Activated naive CD8-positive, alpha-beta T cell treated with anti-CD3 and anti-CD28 coated beads, Interleukin-2, amount 10 ng/mL, durations not matched to agents 7 days and 5 days (primary cell): ENCODE measurements at regions not wholly inside any gene's neighbourhood (a gene's known extent, or its start where the extent isn't known, plus 50 kb on each side); places are given as distances from the start of the nearest gene placed in this dataset.
"Not testable (repeated sequence)": the region's sequence is repeated elsewhere in the genome, so short reads cannot be mapped to it uniquely, and the experiment has no call there.

Experiments
- ATAC-seq: fragments of 150-1000 bp; cut with Tn5 transposase; one replicate; pipeline ENCODE4 v1.10.0; 2021; ENCODE audit warnings: low read depth, moderate library complexity
- POLR2A ChIA-PET: fragments of 350-600 bp; sonication (Branson Sonifier 250); formaldehyde crosslinking; loops from one replicate; lab custom pipeline; 2021; ENCODE audit warnings: antibody characterized with exemption; lab: Charles Lee
- DNase-seq: peaks from one replicate; pipeline ENCODE4 v3.0.0; 2021
- H3K27ac Mint-ChIP-seq: one replicate; pipeline ENCODE4 v1.8.0; 2022; ENCODE audit warnings: mild to moderate bottlenecking, mixed read lengths
- H3K27me3 Mint-ChIP-seq: one replicate; pipeline ENCODE4 v1.8.0; 2022; ENCODE audit warnings: mild to moderate bottlenecking, moderate library complexity, mixed read lengths
- H3K36me3 Mint-ChIP-seq: one replicate; pipeline ENCODE4 v1.8.0; 2021; ENCODE audit warnings: mild to moderate bottlenecking, mixed read lengths
- H3K4me1 Mint-ChIP-seq: one replicate; pipeline ENCODE4 v1.8.0; 2021; ENCODE audit warnings: mixed read lengths
- H3K4me3 Mint-ChIP-seq: one replicate; pipeline ENCODE4 v1.8.0; 2022; ENCODE audit warnings: mild to moderate bottlenecking, moderate library complexity, mixed read lengths
- H3K9me3 Mint-ChIP-seq: one replicate; pipeline ENCODE4 v1.8.0; 2021; ENCODE audit warnings: mixed read lengths

DNA sequence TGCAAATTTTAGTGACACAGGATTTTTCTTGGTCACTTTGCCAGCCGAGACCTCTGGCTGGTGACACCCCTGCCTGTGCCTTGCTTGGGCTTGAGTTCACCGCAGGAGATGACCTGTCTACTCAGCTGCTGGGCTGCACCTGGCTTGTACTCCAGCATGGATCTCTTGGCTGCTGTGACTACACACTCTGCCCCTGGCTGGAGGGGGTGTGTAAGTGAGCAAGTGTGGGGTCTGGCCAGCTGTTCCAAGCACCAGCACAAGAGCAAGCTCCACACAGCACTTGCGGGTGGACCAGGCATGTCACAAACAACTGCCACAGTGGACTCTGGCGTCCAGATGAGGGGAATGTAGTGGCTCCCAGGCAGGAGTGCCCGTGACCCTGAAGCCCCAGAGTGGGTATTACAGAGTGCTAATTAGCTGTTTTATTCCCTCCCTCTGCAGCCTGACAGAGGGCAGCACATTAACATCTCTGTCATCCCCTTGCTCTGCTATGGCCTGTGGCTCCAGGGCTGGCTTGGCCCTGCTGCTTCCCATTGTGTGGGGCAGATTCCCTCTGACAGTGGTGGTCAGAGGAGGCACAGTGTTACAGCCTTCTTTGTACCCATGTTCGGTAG, 1387.2 kb downstream of the OLFM4 start:
- Mint-ChIP-seq H3K36me3 (no peaks in the 10 kb centered on the region), H3K4me3 (no peak overlapping the region), H3K9me3 (peaks cover 2% of the 10 kb centered on the region), H3K4me1 (no peaks in the 10 kb centered on the region), H3K27me3 (no peaks in the 10 kb centered on the region), H3K27ac (no peak overlapping the region)
- POLR2A ChIA-PET: no interaction called here
- DNase-seq (no peak), ATAC-seq (no peak)

DNA sequence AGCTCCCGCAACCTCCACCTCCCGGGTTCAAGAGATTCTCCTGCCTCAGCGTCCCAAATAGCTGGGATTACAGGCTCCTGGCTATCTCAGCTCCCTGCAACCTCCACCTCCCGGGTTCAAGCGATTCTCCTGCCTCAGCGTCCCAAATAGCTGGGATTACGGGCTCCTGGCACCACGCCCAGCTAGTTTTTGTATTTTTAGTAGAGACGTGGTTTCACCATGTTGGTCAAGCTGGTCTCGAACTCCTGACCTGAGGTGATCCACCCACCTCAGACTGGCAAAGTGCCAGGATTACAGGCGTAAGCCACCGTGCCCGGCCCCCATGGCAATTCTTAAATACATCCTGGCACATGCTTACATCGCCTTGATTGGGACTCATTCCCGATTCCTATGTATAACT, 1394.3 kb downstream of the OLFM4 start:
- POLR2A ChIA-PET, H3K27me3 Mint-ChIP-seq, H3K4me3 Mint-ChIP-seq: not testable (repeated sequence)

DNA sequence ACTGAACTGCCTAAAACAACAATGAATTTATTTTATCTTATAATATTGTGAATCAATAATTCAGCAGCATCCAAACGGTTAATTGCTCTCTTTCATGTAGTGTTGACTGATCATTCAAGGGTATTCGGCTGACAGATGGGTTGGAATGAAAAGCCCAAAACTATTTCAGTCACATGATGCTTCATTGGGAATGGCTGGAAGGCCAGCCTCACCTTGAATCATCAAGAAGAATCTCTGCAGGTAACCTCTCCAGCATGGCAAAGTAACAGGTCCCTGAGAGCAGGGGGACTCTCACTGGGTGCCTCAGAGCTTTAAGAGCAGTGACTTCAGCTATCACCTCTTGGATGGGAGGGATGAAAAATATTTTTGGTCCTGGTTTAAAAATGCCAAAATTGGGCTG, 1395.7 kb downstream of the OLFM4 start:
- no peak overlapping the region for H3K4me3 Mint-ChIP-seq
- ATAC-seq: no peak
- H3K27me3 Mint-ChIP-seq: no peaks in the 10 kb centered on the region
- POLR2A ChIA-PET: no interaction called here
- peaks cover 3% of the 10 kb centered on the region for H3K9me3 Mint-ChIP-seq
- no peaks in the 10 kb centered on the region for H3K4me1 Mint-ChIP-seq
- no peak overlapping the region for H3K27ac Mint-ChIP-seq
- no peaks in the 10 kb centered on the region for H3K36me3 Mint-ChIP-seq
- DNase-seq: no peak

More for the DNA sequence above, 1394.3 kb downstream of the OLFM4 start:
- not testable (repeated sequence) for H3K4me1 Mint-ChIP-seq, H3K36me3 Mint-ChIP-seq, DNase-seq, H3K27ac Mint-ChIP-seq, H3K9me3 Mint-ChIP-seq, ATAC-seq

DNA sequence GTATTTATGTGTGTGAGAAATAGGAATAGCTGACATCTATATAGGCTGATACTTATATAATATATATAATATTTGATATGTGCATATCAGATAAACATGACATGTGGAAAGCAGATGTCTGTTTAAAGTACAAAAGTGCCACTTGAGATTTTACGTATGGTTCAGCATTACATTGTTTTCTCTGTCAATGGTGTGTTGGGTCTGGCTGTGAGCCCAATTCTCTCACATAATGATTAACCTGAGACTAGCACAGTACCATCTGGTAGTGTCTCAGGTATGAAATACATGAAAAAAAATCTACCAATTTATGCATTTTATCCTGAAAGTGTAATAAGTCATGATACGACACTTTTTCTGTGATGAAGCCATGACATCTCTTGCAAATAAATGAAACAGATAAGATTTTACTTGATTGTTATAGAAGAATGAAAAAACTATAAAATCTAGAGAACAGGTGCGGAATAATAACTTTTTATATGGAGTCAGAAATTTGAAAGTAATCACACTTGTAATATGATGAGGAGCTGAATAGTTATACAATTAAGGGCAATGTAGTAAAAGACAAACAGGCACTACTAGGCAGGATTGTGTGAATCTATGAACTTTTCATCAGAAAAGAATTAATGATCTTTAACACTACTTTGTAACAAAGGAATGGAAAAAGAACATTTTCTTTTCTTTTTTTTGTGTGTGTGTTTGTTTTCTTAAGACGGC, 1405.0 kb downstream of the OLFM4 start:
- H3K27ac Mint-ChIP-seq: no peak overlapping the region
- H3K4me1 Mint-ChIP-seq: no peaks in the 10 kb centered on the region
- POLR2A ChIA-PET: no interaction called here
- ATAC-seq (no peak), DNase-seq (no peak)
- H3K36me3 Mint-ChIP-seq: no peaks in the 10 kb centered on the region
- peaks cover 3% of the 10 kb centered on the region for H3K9me3 Mint-ChIP-seq
- H3K4me3 Mint-ChIP-seq: no peak overlapping the region
- no peaks in the 10 kb centered on the region for H3K27me3 Mint-ChIP-seq

DNA sequence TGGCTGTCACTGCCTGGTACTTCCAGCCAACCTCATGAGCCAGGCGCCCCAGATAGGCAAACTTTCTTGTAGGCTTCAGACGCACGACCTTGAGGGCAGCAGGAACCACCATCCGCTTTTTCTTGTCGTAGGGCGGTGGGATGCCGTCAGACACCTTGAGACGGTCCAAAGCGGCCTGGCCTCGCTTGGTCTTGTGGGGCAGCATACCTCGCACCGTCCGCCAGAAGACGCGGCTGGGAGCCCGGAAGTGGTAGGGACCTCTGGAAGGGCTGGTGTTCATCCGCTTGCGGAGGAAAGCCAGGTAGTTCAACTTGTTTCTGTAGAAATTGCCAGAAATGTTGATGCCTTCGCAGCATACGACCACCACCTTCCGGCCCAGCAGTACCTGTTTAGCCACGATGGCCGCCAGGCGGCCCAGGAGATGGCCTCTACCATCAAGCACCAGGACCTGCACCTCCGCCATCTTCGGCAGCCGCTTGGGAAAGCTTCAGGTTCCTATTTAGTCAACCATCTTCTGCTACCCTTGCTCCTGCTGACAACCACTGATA, 1412.3 kb downstream of the OLFM4 start:
- DNase-seq, H3K36me3 Mint-ChIP-seq, POLR2A ChIA-PET, H3K4me1 Mint-ChIP-seq, H3K27me3 Mint-ChIP-seq, H3K4me3 Mint-ChIP-seq, ATAC-seq, H3K27ac Mint-ChIP-seq: not testable (repeated sequence)
- peaks cover 11% of the 10 kb centered on the region for H3K9me3 Mint-ChIP-seq

DNA sequence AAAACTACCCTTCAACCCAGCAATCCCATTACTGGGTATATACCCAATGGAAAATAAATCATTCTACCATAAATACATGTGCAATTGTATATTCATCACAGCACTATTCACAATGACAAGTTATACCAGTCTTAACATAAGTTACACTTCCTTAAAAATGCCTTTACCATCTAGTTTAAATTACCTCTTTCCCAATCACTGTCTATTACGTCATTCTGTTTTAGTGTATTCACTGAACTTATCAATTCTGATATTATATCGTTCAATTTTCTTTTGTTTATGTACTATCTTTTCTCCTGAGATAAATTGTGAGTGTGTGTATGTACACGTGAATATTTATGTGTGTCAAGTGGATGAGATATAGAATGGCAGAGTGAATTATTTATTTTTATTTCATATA, 1416.8 kb downstream of the OLFM4 start:
- Mint-ChIP-seq H3K36me3 (no peaks in the 10 kb centered on the region), H3K27me3 (no peaks in the 10 kb centered on the region), H3K4me3 (no peak overlapping the region), H3K27ac (no peak overlapping the region), H3K4me1 (no peaks in the 10 kb centered on the region), H3K9me3 (peaks cover 10% of the 10 kb centered on the region)
- no peak for ATAC-seq
- DNase-seq: no peak
- POLR2A ChIA-PET: no interaction called here

DNA sequence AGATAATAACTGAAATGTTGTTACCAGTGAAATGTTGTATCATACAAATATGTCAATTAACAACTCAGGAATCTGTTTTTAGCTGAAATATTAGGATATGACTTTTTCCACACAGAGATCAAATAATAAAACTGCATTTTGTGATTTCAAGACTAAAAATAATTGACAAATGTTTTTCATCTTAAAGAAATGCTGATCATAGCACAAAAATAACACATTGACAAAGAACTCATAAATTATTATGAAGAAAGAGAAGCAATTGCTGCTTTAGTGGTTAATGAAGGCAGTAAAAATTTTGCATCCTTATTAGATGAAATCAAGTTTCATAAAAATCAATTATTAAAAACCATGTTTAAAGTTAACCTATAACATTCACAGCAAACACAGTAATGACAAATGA, 1417.3 kb downstream of the OLFM4 start:
- Mint-ChIP-seq H3K4me3 (no peak overlapping the region), H3K9me3 (peaks cover 12% of the 10 kb centered on the region), H3K27ac (no peak overlapping the region), H3K36me3 (no peaks in the 10 kb centered on the region), H3K4me1 (no peaks in the 10 kb centered on the region), H3K27me3 (no peaks in the 10 kb centered on the region)
- DNase-seq: no peak
- no peak for ATAC-seq
- POLR2A ChIA-PET: no interaction called here

DNA sequence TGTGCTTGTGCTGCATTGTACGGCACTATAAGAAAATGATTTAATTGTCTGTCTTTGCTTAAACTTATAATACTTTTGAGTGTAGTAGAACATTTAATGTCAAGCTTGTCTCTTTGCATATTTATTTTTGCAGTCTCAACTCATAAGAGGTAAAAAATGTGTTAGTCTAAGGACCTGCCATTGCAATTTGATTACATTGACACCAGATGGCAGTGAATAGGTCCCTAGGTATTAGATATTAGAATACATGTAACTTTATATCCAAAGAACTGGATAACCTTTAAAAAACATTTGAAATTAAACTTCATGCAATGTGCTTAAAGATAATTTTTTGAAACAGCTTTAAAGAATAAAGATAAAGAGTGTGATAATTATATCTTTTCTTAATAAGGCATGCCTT, 1421.3 kb downstream of the OLFM4 start:
- POLR2A ChIA-PET: no interaction called here
- no peak for DNase-seq
- Mint-ChIP-seq H3K36me3 (no peaks in the 10 kb centered on the region), H3K4me3 (no peak overlapping the region), H3K27me3 (no peaks in the 10 kb centered on the region), H3K27ac (no peak overlapping the region), H3K9me3 (peaks cover 11% of the 10 kb centered on the region), H3K4me1 (no peaks in the 10 kb centered on the region)
- ATAC-seq: no peak

DNA sequence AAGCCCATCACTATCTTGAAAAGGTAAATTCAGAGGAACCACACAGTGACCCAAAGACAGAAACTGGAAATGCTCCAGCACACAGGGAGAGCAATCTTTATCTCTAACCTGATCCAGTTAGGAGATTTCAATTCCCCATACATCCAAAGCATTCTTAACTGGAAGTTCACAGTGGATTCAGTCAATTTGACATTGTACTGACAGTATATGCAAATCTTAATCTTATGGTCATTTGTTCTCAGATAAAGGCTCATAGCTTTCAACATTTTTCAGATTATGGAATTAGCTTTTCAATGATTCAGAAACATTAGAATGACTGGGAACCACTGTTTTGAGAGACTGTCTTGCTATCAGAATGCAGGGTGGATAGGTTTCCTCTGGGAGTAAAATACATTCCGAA, 1455.6 kb downstream of the OLFM4 start:
- Mint-ChIP-seq H3K36me3 (no peaks in the 10 kb centered on the region), H3K4me1 (no peaks in the 10 kb centered on the region)
- no peak for ATAC-seq

DNA sequence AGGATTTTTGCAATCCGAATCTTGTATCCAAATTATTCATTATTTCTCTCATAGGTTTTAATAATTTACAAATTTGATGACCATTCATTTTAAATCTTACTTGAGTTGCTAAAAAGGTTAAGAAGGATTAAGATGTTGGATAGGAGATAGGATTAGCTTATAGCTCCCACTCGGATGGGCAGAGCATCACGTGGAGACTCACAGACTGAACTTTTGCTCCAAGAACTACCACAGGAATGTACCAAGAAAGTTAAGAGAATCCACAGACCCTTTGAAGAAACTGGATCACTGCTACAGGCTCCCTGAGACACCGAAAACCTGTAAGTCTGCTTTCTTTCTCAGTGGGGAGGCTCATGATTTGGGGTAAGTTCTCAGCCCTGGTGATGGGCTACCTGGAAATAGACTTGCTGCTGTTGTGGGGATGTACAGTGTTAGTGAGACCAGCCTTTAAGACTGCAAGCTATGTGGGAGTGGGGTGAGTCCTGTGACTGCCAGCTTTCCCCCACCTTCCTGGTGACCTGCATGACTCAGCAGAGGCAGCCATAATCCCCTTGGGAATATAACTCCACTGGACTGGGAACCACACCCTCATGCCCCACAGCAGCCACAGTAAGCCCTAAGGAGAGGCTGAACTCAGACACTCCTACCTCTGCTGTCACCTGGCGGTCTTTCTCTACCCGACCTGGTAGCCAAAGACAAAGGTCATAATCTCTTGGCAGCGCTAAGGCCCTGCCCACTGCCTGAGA, 1458.0 kb downstream of the OLFM4 start:
- POLR2A ChIA-PET: no interaction called here
- Mint-ChIP-seq H3K36me3 (no peaks in the 10 kb centered on the region), H3K27ac (no peak overlapping the region), H3K27me3 (no peaks in the 10 kb centered on the region), H3K4me3 (no peak overlapping the region), H3K9me3 (peaks cover 3% of the 10 kb centered on the region), H3K4me1 (no peaks in the 10 kb centered on the region)
- DNase-seq: no peak
- no peak for ATAC-seq

More for the DNA sequence above, 1455.6 kb downstream of the OLFM4 start:
- Mint-ChIP-seq H3K27ac (no peak overlapping the region), H3K27me3 (no peaks in the 10 kb centered on the region), H3K4me3 (no peak overlapping the region), H3K9me3 (peaks cover 3% of the 10 kb centered on the region)
- POLR2A ChIA-PET: no interaction called here
- no peak for DNase-seq

DNA sequence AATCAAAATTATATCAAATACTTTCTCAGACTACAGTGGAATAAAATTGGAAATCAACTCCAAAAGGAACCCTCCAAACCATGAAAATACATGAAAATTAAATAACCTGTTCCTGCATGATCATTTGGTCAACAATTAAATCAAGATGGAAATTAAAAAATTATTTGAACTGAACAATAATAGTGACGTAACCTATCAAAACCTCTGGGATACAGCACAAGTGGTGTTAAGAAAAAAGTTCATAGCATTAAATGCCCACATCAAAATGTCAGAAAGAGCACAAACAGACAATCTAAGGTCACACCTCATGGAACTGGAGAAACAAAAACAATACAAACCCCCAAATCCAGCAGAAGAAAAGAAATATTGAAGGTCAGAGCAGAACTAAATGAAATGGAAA, 1460.7 kb downstream of the OLFM4 start:
- no peaks in the 10 kb centered on the region for H3K36me3 Mint-ChIP-seq
- no peak overlapping the region for H3K27ac Mint-ChIP-seq
- DNase-seq: no peak
- no peak overlapping the region for H3K4me3 Mint-ChIP-seq
- H3K27me3 Mint-ChIP-seq: no peaks in the 10 kb centered on the region
- no peak for ATAC-seq
- H3K4me1 Mint-ChIP-seq: no peaks in the 10 kb centered on the region
- POLR2A ChIA-PET: no interaction called here
- peaks cover 3% of the 10 kb centered on the region for H3K9me3 Mint-ChIP-seq

DNA sequence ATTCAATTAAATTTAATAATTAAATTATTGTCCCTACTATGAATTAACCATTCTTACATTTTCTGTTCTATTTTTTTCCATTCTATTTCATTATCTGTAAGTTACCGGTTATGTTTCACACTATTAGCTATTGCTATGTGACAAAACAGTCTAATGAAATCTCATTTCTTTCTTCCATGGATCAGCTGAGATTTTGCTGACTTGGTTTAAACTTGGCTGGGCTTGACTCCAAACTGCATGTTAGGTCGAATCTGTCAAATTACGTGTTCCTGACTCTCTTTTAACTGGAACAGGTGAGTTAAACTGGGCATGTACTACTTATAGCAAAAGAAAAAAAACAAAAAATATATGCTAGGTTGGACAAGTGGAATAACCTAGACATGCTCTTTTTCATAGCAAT, 1464.4 kb downstream of the OLFM4 start:
- ATAC-seq: no peak

DNA sequence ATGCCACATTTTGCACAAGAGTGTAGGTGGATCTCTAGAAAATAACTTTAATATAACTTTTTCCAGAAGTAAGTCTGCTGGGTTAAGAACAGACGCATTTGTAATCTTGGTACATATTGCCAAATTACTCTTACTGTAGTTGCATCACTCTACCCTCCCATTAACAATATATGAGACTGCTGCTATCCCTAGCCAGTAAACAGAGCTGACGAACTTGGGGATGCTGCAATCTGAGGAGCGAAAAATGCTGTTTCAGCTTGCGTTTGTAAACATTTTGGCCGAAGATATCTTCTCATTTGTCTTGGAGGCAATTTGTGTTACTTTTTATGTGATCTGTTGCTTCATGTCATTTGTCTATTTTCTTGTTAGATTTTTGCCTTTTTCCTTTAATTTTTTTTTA, 1482.8 kb downstream of the OLFM4 start:
- ATAC-seq (no peak), DNase-seq (no peak)
- Mint-ChIP-seq H3K36me3 (no peaks in the 10 kb centered on the region), H3K9me3 (peaks cover 2% of the 10 kb centered on the region), H3K4me3 (no peak overlapping the region), H3K4me1 (no peaks in the 10 kb centered on the region), H3K27me3 (no peaks in the 10 kb centered on the region), H3K27ac (no peak overlapping the region)
- POLR2A ChIA-PET: no interaction called here

More for the DNA sequence above, 1464.4 kb downstream of the OLFM4 start:
- POLR2A ChIA-PET: no interaction called here
- Mint-ChIP-seq H3K9me3 (peaks cover 3% of the 10 kb centered on the region), H3K4me3 (no peak overlapping the region), H3K27me3 (no peaks in the 10 kb centered on the region), H3K4me1 (no peaks in the 10 kb centered on the region), H3K27ac (no peak overlapping the region), H3K36me3 (no peaks in the 10 kb centered on the region)
- DNase-seq: no peak

DNA sequence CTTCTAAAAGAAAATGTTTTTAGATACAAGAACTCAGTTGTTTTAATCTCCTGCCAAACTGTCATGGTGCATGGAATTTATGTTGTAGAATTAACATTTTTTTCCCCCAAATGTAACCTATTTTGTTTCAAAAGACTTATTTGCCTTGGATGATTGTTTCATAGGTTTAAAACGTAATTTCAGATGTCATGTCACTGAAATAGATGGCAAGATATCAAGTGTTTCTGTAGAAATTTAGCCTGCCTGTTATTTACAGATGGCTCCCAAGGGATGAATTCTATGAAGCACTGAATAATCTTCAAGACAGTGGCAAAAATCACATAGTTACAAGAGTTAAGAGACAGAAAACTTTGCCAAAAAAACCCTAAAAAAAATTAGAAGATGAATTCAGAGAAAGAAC, 1484.6 kb downstream of the OLFM4 start:
- Mint-ChIP-seq H3K4me3 (no peak overlapping the region), H3K27ac (no peak overlapping the region), H3K27me3 (no peaks in the 10 kb centered on the region), H3K4me1 (no peaks in the 10 kb centered on the region), H3K36me3 (no peaks in the 10 kb centered on the region), H3K9me3 (peaks cover 2% of the 10 kb centered on the region)
- ATAC-seq: no peak
- POLR2A ChIA-PET: no interaction called here
- DNase-seq: no peak
